ENCODE measurements at regions not wholly inside any gene's neighbourhood (a gene's known extent, or its start where the extent isn't known, plus 50 kb on each side); places are given as distances from the start of the nearest gene placed in this dataset.

DNA sequence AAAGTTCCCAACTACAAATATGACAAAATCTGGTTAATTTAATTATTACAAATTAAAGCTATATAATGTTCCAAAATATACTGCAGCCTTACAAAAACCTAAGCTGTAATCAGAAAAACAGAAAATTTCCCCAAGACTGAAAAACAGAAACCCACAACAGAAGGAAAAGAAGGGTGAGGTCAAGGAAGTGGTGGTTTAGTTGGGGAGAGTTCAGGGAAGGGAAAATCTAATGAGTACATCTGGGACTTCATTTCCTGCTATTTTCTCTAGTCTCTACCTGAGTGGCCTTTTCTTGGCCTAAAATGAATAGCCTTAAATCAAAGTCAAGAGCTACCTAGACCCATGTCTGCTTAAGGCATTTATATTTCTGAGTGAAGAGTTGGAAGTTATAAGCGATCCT is 66.2 kb upstream of the BEND6 start:
- FAIRE-seq = no peak
- no peaks in the 10 kb centered on the region for H3K36me3 ChIP-seq (ENCODE audit: control insufficient read depth in 2 of 2, extremely low read depth in 1 of 2, insufficient read depth in 2 of 2, low read length in 2 of 2)
- no peak overlapping the region for H3K4me2 ChIP-seq (ENCODE audit: control insufficient read depth, extremely low read depth, insufficient read depth, low read depth, low read length)
- dilution Hi-C loops (cut with MboI; ENCODE audit: extremely low pct_ligation_motif_present, low sequenced_read_pairs) = no loop called here
- H2AFZ ChIP-seq (ENCODE audit: control insufficient read depth, low read length) = no peak overlapping the region
- H3K9me3 ChIP-seq (ENCODE audit: control insufficient read depth, low read depth, low read length) = no peaks in the 10 kb centered on the region
- no peaks in the 10 kb centered on the region for H3K27me3 ChIP-seq (ENCODE audit: control insufficient read depth, extremely low read depth, insufficient read depth, low read length)
- no peaks in the 10 kb centered on the region for H3K79me2 ChIP-seq (ENCODE audit: control insufficient read depth, insufficient read depth, low read length)
- TF ChIP-seq, protein P1, sequence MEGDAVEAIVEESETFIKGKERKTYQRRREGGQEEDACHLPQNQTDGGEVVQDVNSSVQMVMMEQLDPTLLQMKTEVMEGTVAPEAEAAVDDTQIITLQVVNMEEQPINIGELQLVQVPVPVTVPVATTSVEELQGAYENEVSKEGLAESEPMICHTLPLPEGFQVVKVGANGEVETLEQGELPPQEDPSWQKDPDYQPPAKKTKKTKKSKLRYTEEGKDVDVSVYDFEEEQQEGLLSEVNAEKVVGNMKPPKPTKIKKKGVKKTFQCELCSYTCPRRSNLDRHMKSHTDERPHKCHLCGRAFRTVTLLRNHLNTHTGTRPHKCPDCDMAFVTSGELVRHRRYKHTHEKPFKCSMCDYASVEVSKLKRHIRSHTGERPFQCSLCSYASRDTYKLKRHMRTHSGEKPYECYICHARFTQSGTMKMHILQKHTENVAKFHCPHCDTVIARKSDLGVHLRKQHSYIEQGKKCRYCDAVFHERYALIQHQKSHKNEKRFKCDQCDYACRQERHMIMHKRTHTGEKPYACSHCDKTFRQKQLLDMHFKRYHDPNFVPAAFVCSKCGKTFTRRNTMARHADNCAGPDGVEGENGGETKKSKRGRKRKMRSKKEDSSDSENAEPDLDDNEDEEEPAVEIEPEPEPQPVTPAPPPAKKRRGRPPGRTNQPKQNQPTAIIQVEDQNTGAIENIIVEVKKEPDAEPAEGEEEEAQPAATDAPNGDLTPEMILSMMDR (optimal IDR thresholded peaks at IDR 0.05 in 1 of 3, IDR thresholded peaks at IDR 0.05 in 1 of 3, conservative IDR thresholded peaks at IDR 0.05 in 1 of 3; ENCODE audit: extremely low read depth in 1 of 3, insufficient read depth in 2 of 3, low read length in 3 of 3) = no peak
- no peak for TF ChIP-seq EZH2 (IDR thresholded peaks at IDR 0.05; ENCODE audit: low read length)
- no peak overlapping the region for H3K4me3 ChIP-seq (ENCODE audit: control insufficient read depth in 2 of 3, extremely low read depth in 1 of 3, insufficient read depth in 2 of 3, low read depth in 1 of 3, low read length in 3 of 3)
- H3K9me1 ChIP-seq (ENCODE audit: control insufficient read depth, extremely low read depth, insufficient read depth, low read length) = no peaks in the 10 kb centered on the region
- no peak overlapping the region for H3K27ac ChIP-seq (ENCODE audit: control insufficient read depth, insufficient read depth, low read length)
- no peak for DNase-seq (ENCODE audit: low read depth, low spot score)
- no peak overlapping the region for H3K9ac ChIP-seq (ENCODE audit: control insufficient read depth, extremely low read depth, insufficient read depth, low read length)
- no peaks in the 10 kb centered on the region for H4K20me1 ChIP-seq (ENCODE audit: control insufficient read depth, extremely low read depth, insufficient read depth, low read length)
- H3K4me1 ChIP-seq (ENCODE audit: control insufficient read depth, extremely low read depth, insufficient read depth, low read length) = peaks cover 8% of the 10 kb centered on the region

DNA sequence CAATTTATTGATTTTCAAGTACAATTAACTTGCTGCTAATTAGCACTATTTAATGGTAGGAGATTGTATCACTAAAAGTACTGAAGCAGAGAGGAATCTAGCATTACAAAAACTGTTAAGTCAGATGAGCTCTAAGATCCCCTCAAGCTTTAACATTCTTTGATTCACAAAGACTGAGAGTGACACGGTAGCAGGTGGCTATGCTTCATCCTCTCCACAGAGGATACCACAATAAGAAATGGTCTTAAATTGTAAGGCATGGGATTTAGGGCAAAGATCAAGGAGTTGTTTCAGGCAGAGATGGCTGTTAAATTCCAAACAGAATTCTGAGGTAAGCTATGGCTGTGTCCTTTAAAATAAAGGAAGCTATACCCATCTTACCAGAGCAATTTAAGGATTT is 67.8 kb upstream of the BEND6 start:
- no peak overlapping the region for H2AFZ ChIP-seq (ENCODE audit: control insufficient read depth, low read length)
- no peaks in the 10 kb centered on the region for H3K9me1 ChIP-seq (ENCODE audit: control insufficient read depth, extremely low read depth, insufficient read depth, low read length)
- no peaks in the 10 kb centered on the region for H3K27me3 ChIP-seq (ENCODE audit: control insufficient read depth, extremely low read depth, insufficient read depth, low read length)
- H4K20me1 ChIP-seq (ENCODE audit: control insufficient read depth, extremely low read depth, insufficient read depth, low read length) = no peaks in the 10 kb centered on the region
- H3K9ac ChIP-seq (ENCODE audit: control insufficient read depth, extremely low read depth, insufficient read depth, low read length) = no peak overlapping the region
- H3K36me3 ChIP-seq (ENCODE audit: control insufficient read depth in 2 of 2, extremely low read depth in 1 of 2, insufficient read depth in 2 of 2, low read length in 2 of 2) = no peaks in the 10 kb centered on the region
- dilution Hi-C loops (cut with MboI; ENCODE audit: extremely low pct_ligation_motif_present, low sequenced_read_pairs) = no loop called here
- H3K4me2 ChIP-seq (ENCODE audit: control insufficient read depth, extremely low read depth, insufficient read depth, low read depth, low read length) = no peak overlapping the region
- no peak overlapping the region for H3K4me3 ChIP-seq (ENCODE audit: control insufficient read depth in 2 of 3, extremely low read depth in 1 of 3, insufficient read depth in 2 of 3, low read depth in 1 of 3, low read length in 3 of 3)
- DNase-seq (ENCODE audit: low read depth, low spot score) (no peak), FAIRE-seq (no peak)
- peaks cover 8% of the 10 kb centered on the region for H3K4me1 ChIP-seq (ENCODE audit: control insufficient read depth, extremely low read depth, insufficient read depth, low read length)
- H3K27ac ChIP-seq (ENCODE audit: control insufficient read depth, insufficient read depth, low read length) = no peak overlapping the region
- H3K79me2 ChIP-seq (ENCODE audit: control insufficient read depth, insufficient read depth, low read length) = no peaks in the 10 kb centered on the region
- no peaks in the 10 kb centered on the region for H3K9me3 ChIP-seq (ENCODE audit: control insufficient read depth, low read depth, low read length)
- TF ChIP-seq, protein P1 (optimal IDR thresholded peaks at IDR 0.05 in 1 of 3, IDR thresholded peaks at IDR 0.05 in 1 of 3, conservative IDR thresholded peaks at IDR 0.05 in 1 of 3; ENCODE audit: extremely low read depth in 1 of 3, insufficient read depth in 2 of 3, low read length in 3 of 3) = no peak
- TF ChIP-seq EZH2 (IDR thresholded peaks at IDR 0.05; ENCODE audit: low read length) = no peak
